GM12864 (cell line): ENCODE measurements at regions not wholly inside any gene's neighbourhood (a gene's known extent, or its start where the extent isn't known, plus 50 kb on each side); places are given as distances from the start of the nearest gene placed in this dataset.

ENCODE experiments used
- DNase-seq: peaks from one replicate; pipeline ENCODE4 v3.0.0-alpha.2; 2011; ENCODE audit warnings: low read depth
- H3K4me3 ChIP-seq: 2 replicates; pipeline ENCODE4 v1.5.1; 2011; ENCODE audit warnings: mild to moderate bottlenecking, low read depth, low read length, control low read depth
- CTCF ChIP-seq: IDR thresholded peaks from 2 replicates; pipeline ENCODE4 v1.5.1; 2011; ENCODE audit warnings: low read depth, mild to moderate bottlenecking, moderate library complexity, low read length, control low read depth, inconsistent platforms; ENCODE audit errors: missing control alignments

GRCh38 chr1:38780133-38780532 lies 79.4 kb downstream of the RRAGC start:
- TF ChIP-seq CTCF = no peak
- H3K4me3 ChIP-seq = no peak overlapping the region

GRCh38 chr1:38779491-38779890 lies 80.1 kb downstream of the RRAGC start:
- no peak for TF ChIP-seq CTCF
- no peak overlapping the region for H3K4me3 ChIP-seq
- no peak for DNase-seq

More at GRCh38 chr1:38780133-38780532, 79.4 kb downstream of the RRAGC start:
- DNase-seq = no peak

- no peak for TF ChIP-seq CTCF
- no peak for DNase-seq
- no peak overlapping the region for H3K4me3 ChIP-seq
Observed at GRCh38 chr1:38778521-38778920, 81.1 kb downstream of the RRAGC start.

- H3K4me3 ChIP-seq = no peak overlapping the region
- TF ChIP-seq CTCF = no peak
- no peak for DNase-seq
Observed at GRCh38 chr1:38778051-38778450, 81.5 kb downstream of the RRAGC start.

GRCh38 chr1:38777464-38777957 lies 82.1 kb downstream of the RRAGC start:
- TF ChIP-seq CTCF = no peak
- DNase-seq = no peak
- H3K4me3 ChIP-seq = no peak overlapping the region

GRCh38 chr1:38776466-38777065 lies 83.0 kb downstream of the RRAGC start:
- no peak for DNase-seq
- H3K4me3 ChIP-seq = no peak overlapping the region

More at GRCh38 chr1:38776466-38777065, 83.0 kb downstream of the RRAGC start:
- TF ChIP-seq CTCF = no peak
